HG02885 (cell line): ENCODE measurements at regions not wholly inside any gene's neighbourhood (a gene's known extent, or its start where the extent isn't known, plus 50 kb on each side); places are given as distances from the start of the nearest gene placed in this dataset.

Experiments
- ATAC-seq: cut with Tn5 transposase; IDR thresholded peaks from one replicate; pipeline ENCODE4 v1.9.1; 2021; ENCODE audit warnings: mild to moderate bottlenecking; ENCODE audit not compliant: unreplicated experiment, poor library complexity

DNA sequence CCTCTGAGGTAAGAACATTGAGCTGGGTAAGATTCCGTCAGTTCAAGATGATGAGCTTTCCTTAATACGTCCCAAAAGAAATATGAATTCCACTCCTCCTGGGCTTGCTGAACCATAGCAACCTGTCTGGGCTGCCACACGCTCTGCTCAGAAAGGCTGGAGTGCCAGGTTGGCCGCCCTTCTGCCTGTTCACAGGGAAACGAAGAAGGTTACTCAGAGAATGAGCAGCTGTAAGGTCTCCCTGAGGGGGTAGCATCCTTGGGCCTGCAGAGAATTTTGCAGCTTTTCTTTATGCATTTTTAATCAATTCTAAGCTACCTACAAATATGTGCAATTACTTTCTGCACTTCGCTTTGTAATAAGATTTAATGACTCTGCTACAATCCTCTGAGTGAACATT lies 130.7 kb upstream of the BACE2 start:
- no peak for ATAC-seq

DNA sequence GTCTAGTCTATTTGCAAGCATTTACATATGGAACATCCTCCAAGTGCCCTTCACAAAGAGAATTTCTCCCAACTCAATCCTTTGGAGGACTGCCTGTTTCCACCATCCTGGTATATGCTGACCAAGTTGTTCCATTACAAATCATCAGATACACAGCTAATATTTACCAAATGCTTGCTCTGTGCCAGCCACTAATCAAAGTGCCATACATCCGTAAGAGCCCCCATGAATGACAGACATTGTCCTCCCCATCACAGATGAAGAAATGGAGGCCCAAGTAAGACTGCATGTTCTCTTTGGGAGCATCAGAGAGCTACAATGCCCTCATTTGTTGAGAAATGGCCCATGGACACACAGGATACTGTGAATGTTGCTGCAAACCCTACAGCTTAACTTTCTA lies 130.0 kb upstream of the BACE2 start:
- ATAC-seq = no peak

DNA sequence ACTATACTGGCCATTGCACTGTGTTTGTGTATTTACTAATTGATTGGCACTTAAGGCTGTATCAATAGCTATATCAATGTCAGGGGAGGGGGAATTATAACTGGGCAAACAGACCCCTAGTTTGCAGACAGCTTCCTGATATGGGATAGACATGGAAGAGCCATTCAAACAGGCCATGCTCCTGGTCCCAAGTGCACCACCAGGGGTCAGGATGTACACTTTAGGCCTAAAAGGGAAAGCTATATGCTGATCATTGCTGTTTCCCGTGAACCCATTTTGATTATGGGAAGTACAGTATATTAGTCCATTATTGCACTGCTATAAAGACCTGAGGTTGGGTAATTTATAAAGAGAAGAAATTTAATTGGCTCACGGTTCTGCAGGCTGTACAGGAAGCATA lies 124.9 kb upstream of the BACE2 start:
- ATAC-seq = no peak

DNA sequence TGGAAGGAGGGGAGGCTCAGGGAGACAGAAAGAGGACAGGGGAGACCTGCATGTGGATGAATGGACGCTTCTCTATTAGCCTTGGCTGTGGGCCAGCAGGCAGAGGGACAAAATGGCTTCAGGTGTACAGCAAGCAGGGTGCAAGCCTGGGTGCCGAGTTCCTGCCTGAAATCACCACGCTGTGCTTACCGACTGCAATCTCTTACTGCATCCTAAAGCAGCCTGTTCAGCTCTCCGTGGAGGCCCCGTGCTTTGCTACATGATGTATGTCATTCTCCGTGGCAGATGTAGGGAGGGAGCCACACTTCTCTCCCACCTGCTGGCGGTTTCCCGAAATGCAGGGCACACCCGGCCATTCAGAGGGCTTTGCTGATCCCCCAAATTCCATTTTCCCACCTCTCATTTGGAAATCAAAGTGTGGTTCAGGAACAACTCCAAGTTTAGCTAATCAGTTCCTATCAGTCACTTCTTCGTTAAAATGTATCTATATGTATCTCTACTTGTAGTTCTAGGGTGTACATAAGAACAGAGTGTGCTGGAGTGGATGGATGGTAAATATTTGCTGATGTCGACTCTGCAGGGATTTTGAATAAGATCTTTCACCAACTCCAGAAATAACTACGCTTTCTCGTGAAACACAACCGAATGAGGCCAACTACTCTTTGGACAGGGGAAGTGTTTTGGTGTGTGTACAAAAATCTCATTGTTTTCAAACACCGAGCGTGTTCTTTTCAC lies 122.3 kb upstream of the BACE2 start:
- ATAC-seq = no peak

DNA sequence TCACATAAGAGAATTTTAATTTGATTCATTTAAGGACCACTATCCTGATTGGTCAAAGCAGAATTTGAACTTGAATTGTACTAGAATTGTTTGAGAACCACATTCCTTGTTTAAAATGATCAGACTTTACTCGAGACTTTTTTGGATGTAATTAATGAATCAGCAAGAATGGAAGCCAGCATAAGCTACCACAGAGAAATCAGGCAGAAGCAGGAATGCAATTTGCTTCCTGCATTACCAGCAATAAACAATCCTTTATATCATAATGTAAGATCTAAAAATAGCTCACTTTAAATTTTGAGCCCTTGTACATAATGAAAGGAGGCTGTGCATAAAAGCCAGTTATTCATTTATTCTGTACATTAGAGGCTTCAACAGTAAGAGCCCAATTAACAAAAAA lies 119.8 kb upstream of the BACE2 start:
- no peak for ATAC-seq

DNA sequence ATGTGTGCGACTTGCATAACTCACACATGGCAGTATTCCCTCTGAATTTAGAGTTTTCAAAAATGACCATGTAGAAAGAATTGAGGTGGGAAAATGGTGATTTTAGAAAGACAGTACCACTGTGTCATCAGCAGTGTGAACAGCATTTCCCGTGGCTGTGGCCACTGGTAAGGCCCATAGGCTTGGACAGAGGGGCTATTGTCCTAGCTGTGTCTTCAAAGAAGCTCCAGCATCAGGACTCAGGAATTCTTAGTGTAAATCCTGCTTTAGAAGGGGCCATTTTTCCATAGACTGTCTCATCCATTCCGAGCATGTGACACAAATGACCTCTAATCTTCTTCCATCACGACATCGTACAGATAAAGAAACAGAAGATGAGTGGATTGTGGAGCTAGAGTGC lies 119.3 kb upstream of the BACE2 start:
- no peak for ATAC-seq

DNA sequence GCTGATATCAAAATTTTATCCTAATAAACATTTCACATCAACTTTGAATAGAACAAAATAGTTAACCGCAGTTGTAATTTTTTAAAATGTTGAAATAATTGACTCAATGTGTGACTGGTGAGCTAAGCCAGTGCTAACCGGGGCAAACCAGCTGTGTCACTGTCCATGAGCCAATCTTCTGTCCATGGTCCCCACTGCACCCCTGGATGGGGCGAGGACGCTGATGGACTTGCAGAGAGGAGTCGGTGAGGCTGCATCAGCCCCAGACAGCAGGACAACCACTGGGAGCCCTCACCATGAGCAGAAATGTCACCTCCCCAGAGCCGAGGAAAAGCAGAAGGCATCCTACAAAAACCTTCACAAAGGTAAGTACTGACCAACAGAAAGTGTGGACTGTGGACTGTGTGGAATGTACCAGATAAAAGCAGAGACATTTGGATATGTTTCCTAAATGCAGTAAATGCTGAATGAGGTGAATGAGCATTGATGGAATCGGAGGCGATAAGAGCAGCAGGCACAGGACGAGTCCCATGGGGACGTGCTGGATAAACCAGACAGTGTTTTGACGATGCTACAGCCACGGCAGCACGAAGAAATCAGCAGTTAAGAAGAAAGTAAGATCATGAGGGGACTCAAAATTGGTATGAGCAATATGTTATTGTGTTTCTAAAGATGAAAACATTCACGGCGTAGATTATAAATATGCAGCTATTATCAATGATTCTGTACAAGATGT lies 115.0 kb upstream of the BACE2 start:
- ATAC-seq = no peak

DNA sequence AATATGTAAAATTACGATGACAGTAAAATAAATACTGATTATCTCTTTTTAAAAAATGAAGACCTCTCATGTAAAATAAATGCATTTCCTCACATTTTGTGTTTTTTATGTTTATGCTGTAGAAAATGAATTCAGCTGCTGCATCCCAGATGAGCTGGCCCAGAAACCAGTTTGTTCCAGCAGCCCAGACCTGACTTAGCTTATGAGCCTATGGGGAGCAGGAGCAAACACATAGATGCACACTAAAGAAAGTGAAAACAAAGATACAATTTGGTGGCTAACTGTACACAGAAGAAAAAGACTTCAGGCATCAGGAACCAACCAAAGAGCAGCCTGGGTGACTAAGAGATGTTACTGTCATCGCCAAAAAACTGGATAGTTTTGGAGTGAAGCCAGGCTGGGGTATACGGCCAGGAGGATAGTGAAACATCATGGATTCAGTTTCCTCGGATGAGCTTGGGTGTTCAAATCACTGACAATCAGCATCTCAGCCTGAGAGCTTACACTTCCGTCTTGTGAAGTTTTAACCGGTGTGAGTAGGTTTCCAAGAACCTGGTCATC lies 113.9 kb upstream of the BACE2 start:
- ATAC-seq = no peak

DNA sequence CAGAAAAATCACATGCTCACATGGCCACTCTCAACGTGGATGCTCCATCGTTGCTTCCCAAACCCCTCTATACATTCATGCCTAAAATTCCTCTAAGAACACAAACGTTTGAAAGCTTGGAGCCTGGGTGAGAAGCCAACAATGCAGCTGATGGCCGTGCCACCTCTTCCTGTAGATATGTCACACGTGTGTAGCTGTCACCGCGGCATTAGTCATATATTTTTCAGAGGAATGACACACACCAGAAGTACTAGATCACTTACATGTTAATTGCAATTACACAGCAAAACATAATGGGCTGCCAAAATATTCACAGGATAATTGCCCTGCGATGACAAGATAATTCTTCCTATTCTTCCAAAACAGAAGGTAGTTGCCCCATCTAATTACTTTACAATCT lies 112.7 kb upstream of the BACE2 start:
- ATAC-seq = no peak

DNA sequence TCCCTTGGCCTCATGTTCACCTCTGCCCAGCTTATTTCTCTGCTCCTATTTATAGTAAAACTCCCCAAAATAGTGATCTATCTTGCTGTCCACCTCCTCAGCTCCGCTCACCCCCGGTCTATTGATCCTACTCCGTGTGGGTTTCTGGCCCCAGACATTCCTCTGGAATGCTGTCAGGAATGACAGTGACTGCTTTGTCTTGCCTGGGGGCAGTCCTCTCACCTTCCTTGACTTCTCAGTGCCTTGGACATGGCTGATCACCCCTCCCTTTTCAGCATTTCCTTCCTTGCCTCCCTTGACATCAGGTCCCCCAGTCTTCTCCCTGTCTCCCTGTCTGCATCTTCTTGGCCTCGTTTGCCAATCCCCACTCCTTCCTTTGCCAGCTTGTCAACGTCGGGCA lies 108.1 kb upstream of the BACE2 start:
- ATAC-seq = no peak

DNA sequence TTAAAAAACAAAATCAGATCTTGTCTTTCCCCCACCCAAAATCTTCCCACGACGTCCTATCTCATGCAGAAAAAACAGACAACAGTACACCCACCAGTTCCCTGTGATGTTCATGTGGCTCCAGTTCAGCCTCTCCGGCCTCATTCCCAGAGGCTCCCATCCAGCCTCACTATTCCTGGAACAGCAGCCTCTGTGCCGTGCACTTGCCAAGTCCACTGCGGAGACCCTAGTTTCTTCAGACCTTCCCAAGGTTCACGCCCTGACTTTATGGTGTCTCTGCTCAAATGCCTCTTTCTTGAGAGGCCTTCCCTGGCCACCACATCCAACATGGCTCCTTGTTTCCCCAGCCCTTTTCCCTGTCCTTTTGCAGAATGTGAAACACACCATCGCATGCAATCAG lies 106.3 kb upstream of the BACE2 start:
- no peak for ATAC-seq

DNA sequence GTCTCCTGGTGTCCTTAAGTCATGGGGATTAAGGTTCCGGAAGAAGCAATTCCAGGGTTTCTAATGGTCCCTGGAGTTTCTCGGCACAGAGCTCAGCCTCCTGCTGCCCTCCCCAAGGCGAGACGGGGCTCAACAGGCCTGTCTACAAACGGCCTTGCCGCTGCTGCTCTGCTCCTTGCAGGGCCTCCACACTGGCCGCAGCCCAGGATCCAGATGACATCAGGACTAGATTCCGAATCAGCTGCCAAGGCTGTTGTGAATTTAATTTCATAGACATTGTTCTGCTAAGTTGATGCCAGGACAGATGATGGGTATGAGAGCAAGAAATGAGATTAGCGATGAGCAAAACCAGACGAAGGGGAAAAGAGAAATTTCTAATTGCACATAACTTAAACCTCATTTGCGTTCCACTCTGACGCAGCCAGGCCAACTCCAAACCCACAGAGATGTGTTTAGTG lies 103.6 kb upstream of the BACE2 start:
- no peak for ATAC-seq

DNA sequence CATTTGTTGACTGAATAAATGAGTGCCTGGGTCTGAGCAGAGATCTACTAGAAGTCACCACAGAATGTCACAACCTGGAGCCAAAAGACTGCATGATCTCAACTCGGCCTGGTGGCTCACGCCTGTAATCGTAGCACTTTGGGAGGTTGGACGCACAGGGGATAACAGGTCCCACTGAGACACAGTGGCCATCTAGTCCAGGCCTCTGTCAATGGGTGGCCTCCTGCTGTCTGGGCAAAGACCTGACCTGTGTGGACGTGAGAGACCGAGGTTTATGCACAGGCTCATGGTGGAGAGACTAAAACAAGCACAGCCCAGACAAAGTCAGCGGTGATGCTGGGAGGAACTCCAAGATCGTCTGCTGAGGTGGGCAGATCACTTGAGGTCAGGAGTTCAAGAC lies 103.0 kb upstream of the BACE2 start:
- ATAC-seq = no peak

DNA sequence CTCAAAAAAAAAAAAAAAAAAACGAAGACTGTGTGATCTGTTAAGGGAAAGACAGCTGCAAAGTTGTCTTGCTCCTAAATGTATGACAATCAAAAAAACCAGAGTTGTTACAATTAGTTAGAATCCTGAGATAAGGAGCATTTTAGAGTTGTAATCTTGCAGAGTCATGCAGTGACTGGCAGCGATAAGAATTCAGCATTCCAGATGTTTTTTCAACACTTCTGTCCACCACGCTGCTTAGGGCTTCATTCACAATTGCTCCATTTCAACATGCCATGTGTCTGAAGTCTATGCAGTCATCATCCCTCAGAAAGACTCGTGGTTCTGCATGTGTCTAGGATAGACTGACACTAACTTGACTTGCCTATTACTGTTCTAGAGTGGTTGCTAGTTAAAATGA lies 102.4 kb upstream of the BACE2 start:
- no peak for ATAC-seq

DNA sequence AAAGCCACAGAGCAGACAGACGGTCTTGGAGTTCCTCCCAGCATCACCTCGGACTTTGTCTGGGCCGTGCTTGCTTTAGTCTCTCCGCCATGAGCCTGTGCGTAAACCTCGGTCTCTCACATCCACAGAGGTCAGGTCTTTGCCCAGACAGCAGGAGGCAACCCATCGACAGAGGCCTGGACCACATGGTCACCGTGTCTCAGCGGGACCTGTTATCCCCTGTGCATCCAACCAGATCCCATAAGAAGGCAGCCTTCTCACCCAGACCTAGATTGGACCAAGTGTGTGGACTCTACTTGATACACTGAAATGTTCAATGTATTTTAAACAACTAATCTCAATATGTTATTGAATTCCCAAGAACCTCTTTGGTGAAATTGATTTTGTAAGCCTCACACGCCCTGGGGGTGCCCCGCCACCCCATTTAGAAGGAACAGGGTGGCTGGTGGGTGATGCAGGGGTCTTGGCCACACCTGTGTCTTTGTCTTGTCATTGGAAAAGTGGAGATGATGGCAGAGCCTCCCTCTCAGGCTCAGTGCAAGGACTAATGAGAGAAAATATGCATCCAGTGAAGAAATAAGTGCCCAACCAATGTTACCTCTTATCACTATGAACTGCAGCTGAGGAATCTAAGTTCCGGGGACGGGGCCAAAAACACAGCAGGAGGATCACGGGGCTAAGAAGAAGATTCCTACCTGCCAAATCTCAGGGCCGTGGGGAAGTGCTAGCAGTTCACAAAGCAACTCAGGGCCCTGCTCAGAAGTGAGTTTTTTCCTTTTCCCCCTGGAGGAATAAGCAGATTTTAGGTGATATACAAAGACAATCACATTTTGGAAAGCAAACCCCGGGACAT lies 101.6 kb upstream of the BACE2 start:
- ATAC-seq = no peak

DNA sequence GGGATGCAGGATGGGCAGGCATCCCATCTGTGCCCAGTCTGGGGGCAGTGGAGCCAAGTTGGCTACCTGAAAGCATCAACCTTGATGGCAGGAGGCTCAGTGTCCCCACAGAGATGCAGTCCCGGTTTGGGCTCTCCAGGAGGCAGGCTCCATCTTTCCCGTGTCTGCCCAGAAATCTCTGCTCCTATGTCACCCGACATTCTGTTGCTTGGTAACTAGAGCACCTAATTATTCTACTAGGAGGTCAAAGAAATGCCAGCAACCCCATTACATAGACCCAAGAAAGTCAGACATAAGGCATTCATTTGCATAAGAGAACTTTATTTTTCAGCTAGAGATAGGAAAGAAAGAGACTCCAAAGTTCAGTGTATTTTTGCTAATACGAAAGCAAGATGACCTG lies 100.3 kb upstream of the BACE2 start:
- ATAC-seq = no peak

DNA sequence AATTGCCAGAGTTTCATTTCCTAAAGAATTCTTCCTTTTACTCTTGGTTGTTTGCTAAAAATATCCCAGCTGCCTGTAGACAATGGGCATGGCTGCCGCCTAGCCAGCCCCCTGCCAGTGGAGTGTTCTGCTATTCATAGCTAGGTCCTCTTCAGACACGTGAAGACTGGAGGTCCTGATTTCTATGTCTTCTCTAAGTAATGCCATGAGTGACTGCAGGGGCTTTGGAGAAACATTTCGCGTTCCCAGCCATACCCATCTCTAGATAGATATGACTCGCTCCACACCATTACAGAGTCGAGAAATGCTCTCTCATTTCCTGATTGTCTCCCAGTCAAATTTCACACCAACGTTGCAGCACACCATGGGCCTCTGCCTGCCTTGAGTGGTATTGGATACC lies 99.5 kb upstream of the BACE2 start:
- ATAC-seq = no peak

DNA sequence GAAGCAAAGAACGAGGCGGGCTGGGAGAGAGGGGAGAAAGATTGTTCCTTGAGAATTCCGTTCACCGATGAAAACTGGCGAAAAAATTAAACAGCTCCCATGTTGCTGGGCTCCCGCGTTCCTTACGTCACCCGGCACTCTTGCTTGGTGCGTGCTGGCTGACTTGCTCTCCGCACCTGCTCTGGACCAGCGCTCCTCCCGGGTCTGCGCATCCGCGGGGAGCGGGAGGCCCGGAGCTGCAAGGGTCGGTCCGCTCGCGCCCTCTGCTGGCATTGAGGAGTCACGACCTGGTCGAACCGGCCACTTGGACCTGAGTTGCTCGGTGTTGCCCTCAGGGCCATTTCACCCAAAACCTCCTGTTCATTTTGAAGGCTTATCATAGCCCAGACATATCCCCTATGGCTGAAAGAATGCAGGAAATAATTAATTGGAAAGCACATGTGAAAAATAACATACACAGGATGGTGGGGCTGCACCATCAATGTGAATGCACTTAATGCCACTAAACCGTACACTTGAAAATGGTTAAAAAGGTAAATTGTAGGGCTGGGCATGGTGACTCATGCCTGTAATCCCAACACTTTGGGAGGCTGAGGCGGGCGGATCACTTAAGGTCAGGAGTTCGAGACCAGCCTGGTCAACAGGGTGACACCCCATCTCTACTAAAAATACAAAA lies 98.9 kb upstream of the BACE2 start:
- peak; percentile 73 for ATAC-seq

DNA sequence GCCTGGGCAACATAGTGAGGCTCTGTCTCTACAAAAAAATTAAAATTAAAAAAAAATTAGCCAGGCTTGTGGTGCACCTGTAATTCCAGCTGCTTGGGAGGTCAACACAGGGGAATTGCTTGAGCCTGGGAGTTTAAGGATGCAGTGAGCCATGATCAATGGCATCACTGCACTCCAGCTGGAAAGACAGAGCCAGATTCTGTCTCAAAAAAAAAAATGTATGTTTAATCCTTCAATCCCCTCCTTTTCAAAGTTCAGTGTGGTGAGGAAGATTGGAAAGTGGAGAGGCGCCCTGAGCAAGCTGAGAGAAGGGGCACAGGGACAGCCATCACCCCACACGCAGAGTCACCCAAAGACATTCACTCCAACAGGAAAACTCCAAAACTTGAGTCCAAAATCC lies 97.7 kb upstream of the BACE2 start:
- ATAC-seq = no peak
